Loucy (cell line): ENCODE measurements at regions not wholly inside any gene's neighbourhood (a gene's known extent, or its start where the extent isn't known, plus 50 kb on each side); places are given as distances from the start of the nearest gene placed in this dataset.

Source experiments
- EZH2phosphoT487 ChIP-seq: fragments of 200-600 bp; IDR thresholded peaks from 2 replicates; pipeline ENCODE4 v1.6.1; 2018; ENCODE audit warnings: antibody characterized with exemption, mild to moderate bottlenecking, moderate library complexity, borderline replicate concordance
- TF ChIP-seq, protein P1 (sequence below): fragments of 200-600 bp; sonication (generic); conservative IDR thresholded peaks from 2 replicates; pipeline ENCODE4 v1.5.1; 2014; ENCODE audit warnings: mild to moderate bottlenecking, antibody characterized with exemption, low read length

DNA sequence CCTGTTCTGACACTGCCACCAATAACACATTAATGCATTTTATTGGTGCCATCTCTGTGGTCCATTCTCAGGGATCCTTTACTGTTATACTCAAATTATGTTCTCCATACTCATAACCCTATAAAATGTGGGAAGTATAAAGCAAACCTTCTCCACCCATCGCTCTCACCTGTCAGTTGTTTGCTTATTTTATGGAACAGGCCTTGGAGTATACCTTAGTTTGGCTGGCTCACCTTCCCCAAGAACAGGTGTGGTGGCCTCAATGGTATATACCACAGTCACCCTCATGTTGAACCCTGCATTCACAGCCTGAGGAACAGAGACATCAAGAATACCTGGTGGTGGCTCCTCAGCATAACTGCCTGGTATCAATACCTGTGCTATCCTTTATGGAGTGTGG is 308.4 kb upstream of the STXBP6 start:
- TF ChIP-seq, protein P1, sequence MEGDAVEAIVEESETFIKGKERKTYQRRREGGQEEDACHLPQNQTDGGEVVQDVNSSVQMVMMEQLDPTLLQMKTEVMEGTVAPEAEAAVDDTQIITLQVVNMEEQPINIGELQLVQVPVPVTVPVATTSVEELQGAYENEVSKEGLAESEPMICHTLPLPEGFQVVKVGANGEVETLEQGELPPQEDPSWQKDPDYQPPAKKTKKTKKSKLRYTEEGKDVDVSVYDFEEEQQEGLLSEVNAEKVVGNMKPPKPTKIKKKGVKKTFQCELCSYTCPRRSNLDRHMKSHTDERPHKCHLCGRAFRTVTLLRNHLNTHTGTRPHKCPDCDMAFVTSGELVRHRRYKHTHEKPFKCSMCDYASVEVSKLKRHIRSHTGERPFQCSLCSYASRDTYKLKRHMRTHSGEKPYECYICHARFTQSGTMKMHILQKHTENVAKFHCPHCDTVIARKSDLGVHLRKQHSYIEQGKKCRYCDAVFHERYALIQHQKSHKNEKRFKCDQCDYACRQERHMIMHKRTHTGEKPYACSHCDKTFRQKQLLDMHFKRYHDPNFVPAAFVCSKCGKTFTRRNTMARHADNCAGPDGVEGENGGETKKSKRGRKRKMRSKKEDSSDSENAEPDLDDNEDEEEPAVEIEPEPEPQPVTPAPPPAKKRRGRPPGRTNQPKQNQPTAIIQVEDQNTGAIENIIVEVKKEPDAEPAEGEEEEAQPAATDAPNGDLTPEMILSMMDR, result no peak
- TF ChIP-seq EZH2phosphoT487, result no peak
